ENCODE measurements at regions not wholly inside any gene's neighbourhood (a gene's known extent, or its start where the extent isn't known, plus 50 kb on each side); places are given as distances from the start of the nearest gene placed in this dataset.

DNA sequence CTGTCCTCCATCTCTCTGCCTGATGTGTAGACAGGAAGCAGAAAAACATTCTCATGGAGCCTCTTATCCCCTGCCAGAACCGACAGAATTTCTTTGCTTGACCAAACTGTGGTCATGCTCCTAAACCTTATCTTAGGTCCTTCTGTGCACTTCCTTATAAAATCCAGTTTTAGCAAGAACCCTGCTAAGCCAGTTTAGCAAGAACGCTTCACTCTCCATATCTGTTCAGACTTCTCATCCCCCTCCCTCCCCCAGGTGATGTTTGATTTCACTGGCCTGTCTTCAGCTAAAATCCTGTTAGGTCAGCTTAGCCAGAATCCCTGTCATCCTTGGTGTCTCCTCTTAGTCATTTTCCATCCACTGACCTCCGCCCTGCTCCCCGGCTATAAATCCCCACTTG is 1130.9 kb upstream of the PRKX start:
- TF ChIP-seq, protein P1, sequence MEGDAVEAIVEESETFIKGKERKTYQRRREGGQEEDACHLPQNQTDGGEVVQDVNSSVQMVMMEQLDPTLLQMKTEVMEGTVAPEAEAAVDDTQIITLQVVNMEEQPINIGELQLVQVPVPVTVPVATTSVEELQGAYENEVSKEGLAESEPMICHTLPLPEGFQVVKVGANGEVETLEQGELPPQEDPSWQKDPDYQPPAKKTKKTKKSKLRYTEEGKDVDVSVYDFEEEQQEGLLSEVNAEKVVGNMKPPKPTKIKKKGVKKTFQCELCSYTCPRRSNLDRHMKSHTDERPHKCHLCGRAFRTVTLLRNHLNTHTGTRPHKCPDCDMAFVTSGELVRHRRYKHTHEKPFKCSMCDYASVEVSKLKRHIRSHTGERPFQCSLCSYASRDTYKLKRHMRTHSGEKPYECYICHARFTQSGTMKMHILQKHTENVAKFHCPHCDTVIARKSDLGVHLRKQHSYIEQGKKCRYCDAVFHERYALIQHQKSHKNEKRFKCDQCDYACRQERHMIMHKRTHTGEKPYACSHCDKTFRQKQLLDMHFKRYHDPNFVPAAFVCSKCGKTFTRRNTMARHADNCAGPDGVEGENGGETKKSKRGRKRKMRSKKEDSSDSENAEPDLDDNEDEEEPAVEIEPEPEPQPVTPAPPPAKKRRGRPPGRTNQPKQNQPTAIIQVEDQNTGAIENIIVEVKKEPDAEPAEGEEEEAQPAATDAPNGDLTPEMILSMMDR (IDR thresholded peaks at IDR 0.05): no peak
- TF ChIP-seq RFX5 (IDR thresholded peaks at IDR 0.05): no peak
- no peak for TF ChIP-seq HOXB5 (CRISPR knock-in tag; IDR thresholded peaks at IDR 0.05)
- TF ChIP-seq, protein P2, sequence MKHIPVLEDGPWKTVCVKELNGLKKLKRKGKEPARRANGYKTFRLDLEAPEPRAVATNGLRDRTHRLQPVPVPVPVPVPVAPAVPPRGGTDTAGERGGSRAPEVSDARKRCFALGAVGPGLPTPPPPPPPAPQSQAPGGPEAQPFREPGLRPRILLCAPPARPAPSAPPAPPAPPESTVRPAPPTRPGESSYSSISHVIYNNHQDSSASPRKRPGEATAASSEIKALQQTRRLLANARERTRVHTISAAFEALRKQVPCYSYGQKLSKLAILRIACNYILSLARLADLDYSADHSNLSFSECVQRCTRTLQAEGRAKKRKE (CRISPR knock-in tag; IDR thresholded peaks at IDR 0.05; ENCODE audit: low read depth): no peak
- TF ChIP-seq, protein P3, sequence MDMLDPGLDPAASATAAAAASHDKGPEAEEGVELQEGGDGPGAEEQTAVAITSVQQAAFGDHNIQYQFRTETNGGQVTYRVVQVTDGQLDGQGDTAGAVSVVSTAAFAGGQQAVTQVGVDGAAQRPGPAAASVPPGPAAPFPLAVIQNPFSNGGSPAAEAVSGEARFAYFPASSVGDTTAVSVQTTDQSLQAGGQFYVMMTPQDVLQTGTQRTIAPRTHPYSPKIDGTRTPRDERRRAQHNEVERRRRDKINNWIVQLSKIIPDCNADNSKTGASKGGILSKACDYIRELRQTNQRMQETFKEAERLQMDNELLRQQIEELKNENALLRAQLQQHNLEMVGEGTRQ (IDR thresholded peaks at IDR 0.05): no peak
- TF ChIP-seq KDM1A (IDR thresholded peaks at IDR 0.05; ENCODE audit: low read depth): no peak
- no peak for TF ChIP-seq POLR2A (IDR thresholded peaks at IDR 0.05; ENCODE audit: low read length)
- TF ChIP-seq PHF8 (IDR thresholded peaks at IDR 0.05; ENCODE audit: borderline replicate concordance, low read depth): no peak
- TF ChIP-seq ZFP36 (IDR thresholded peaks at IDR 0.05; ENCODE audit: borderline replicate concordance, partially characterized antibody): no peak
- no peak for TF ChIP-seq POLR2AphosphoS2 (conservative IDR thresholded peaks at IDR 0.05; ENCODE audit: low read length)
- TF ChIP-seq, protein P4, sequence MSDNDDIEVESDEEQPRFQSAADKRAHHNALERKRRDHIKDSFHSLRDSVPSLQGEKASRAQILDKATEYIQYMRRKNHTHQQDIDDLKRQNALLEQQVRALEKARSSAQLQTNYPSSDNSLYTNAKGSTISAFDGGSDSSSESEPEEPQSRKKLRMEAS (IDR thresholded peaks at IDR 0.05): no peak
- TF ChIP-seq SMC3 (IDR thresholded peaks at IDR 0.05): no peak

Measured in A549 (cell line).